Lung (tissue), 11 donors: ENCODE measurements at regions not wholly inside any gene's neighbourhood (a gene's known extent, or its start where the extent isn't known, plus 50 kb on each side); places are given as distances from the start of the nearest gene placed in this dataset.
A peak's percentile ranks its signal among the peaks of the same experiment; 100 is the strongest.

Experiments used
- ATAC-seq: fragments of 200-7000 bp; cut with Tn5 transposase; one replicate; pipeline ENCODE4 v1.9.1; 2020; ENCODE audit warnings: moderate number of reproducible peaks; ENCODE audit not compliant: insufficient read depth, low FRiP score
- DNase-seq, 3 donors: peaks; one replicate each; pipeline ENCODE4 v3.0.0-alpha.2; 2013 to 2017
- H3K27ac ChIP-seq, 2 donors: one replicate each; pipeline ENCODE4 v1.5.1; 2013; ENCODE audit warnings: mild to moderate bottlenecking in 2 of 2, moderate library complexity in 2 of 2, control low read depth in 1 of 2, inconsistent platforms in 1 of 2, low read depth in 1 of 2, low read length in 1 of 2
- H3K27me3 ChIP-seq, 3 donors: one replicate each; pipeline ENCODE4 v1.5.1; 2013; ENCODE audit warnings: low read length in 2 of 3; ENCODE audit not compliant: control insufficient read depth in 3 of 3, insufficient read depth in 3 of 3
- H3K36me3 ChIP-seq, 4 donors: one replicate each; pipeline ENCODE4 v1.5.1; 2013; ENCODE audit warnings: low read length in 4 of 4, mild to moderate bottlenecking in 1 of 4, moderate library complexity in 1 of 4; ENCODE audit not compliant: control insufficient read depth in 4 of 4, insufficient read depth in 4 of 4
- H3K4me1 ChIP-seq, 5 donors: one replicate each; pipeline ENCODE4 v1.5.1; 2013; ENCODE audit warnings: low read length in 5 of 5, mild to moderate bottlenecking in 2 of 5, moderate library complexity in 1 of 5; ENCODE audit not compliant: control insufficient read depth in 5 of 5, insufficient read depth in 5 of 5
- H3K4me3 ChIP-seq: one replicate; pipeline ENCODE4 v1.5.1; 2013; ENCODE audit warnings: mild to moderate bottlenecking, control low read depth, moderate library complexity
- H3K9ac ChIP-seq, 2 donors: one replicate each; pipeline ENCODE4 v1.5.1; 2013; ENCODE audit warnings: low read length in 2 of 2, control low read depth in 1 of 2; ENCODE audit not compliant: insufficient read depth in 1 of 2
- H3K9me3 ChIP-seq, 4 donors: one replicate each; pipeline ENCODE4 v1.5.1; 2013; ENCODE audit warnings: low read length in 3 of 4, mild to moderate bottlenecking in 1 of 4, moderate library complexity in 1 of 4; ENCODE audit not compliant: control insufficient read depth in 4 of 4, insufficient read depth in 3 of 4
- CTCF ChIP-seq: IDR thresholded peaks from 2 replicates; pipeline ENCODE4 v1.5.1; 2012; ENCODE audit warnings: mild to moderate bottlenecking; ENCODE audit errors: control extremely low read depth, extremely low read depth
- WGBS, 2 donors: extraction: QIAGEN DNeasy Blood & Tissue Kit; methylation state at CpG; one replicate each; pipeline ENCODE4 v1.1.7; 2013; 5-methylcytosine and 5-hydroxymethylcytosine counted together
- donor health status: control.
- donor health status: control.
- donor health status: Bipolar disorder and iron deficiency.
- donor health status: healthy.
- donor health status: DM: yes; HTN: yes; CAD: no.

GRCh38 chr7:46838463-46838862 lies 743.4 kb downstream of the TNS3 start:
- H3K36me3 ChIP-seq: no peaks in the 10 kb centered on the region
- WGBS, 2 donors: 86 to 91% methylated on average over 5 of the region's 5 CpGs
- H3K4me1 ChIP-seq: no peaks in the 10 kb centered on the region
- H3K4me3 ChIP-seq: no peak overlapping the region
- H3K9ac ChIP-seq: no peak overlapping the region
- no peak overlapping the region for H3K27ac ChIP-seq
- ATAC-seq (no peak), DNase-seq (no peak)
- no peaks in the 10 kb centered on the region for H3K27me3 ChIP-seq
- TF ChIP-seq CTCF: no peak
- H3K9me3 ChIP-seq: no peaks in the 10 kb centered on the region

- no peaks in the 10 kb centered on the region for H3K36me3 ChIP-seq
- ATAC-seq (no peak), DNase-seq (no peak)
- H3K9me3 ChIP-seq: no peaks in the 10 kb centered on the region
- H3K27ac ChIP-seq: no peak overlapping the region
- H3K9ac ChIP-seq: no peak overlapping the region
- no peaks in the 10 kb centered on the region for H3K27me3 ChIP-seq
- 88 to 90% methylated on average over 2 of the region's 2 CpGs for WGBS, 2 donors
- no peaks in the 10 kb centered on the region for H3K4me1 ChIP-seq
- TF ChIP-seq CTCF: no peak
- no peak overlapping the region for H3K4me3 ChIP-seq
Measured at GRCh38 chr7:46835556-46835955, 746.4 kb downstream of the TNS3 start.

- WGBS, 2 donors: 79 to 81% methylated on average over 5 of the region's 5 CpGs
- TF ChIP-seq CTCF: no peak
- H3K27ac ChIP-seq: no peak overlapping the region
- no peak overlapping the region for H3K9ac ChIP-seq
- DNase-seq: no peak
- no peak for ATAC-seq
- H3K27me3 ChIP-seq: no peaks in the 10 kb centered on the region
- no peaks in the 10 kb centered on the region for H3K9me3 ChIP-seq
- H3K4me3 ChIP-seq: no peak overlapping the region
- no peaks in the 10 kb centered on the region for H3K4me1 ChIP-seq
- H3K36me3 ChIP-seq: no peaks in the 10 kb centered on the region
Measured at GRCh38 chr7:46834921-46835320, 747.0 kb downstream of the TNS3 start.

GRCh38 chr7:46833197-46833596 lies 748.7 kb downstream of the TNS3 start:
- Histone ChIP-seq H3K36me3 (no peaks in the 10 kb centered on the region), H3K4me3 (no peak overlapping the region), H3K27ac (no peak overlapping the region), H3K9ac (no peak overlapping the region), H3K4me1 (no peaks in the 10 kb centered on the region), H3K9me3 (no peaks in the 10 kb centered on the region), H3K27me3 (no peaks in the 10 kb centered on the region)
- ATAC-seq (no peak), DNase-seq (peak in 2 of 3 donors; percentile 38 to 52)
- no peak for TF ChIP-seq CTCF
- 87 to 92% methylated on average over 1 of the region's 1 CpG for WGBS, 2 donors
